Activated T-cell treated with anti-CD3 and anti-CD28 coated beads, Interleukin-2, amount 50 U/mL, for 1 hour (primary cell): ENCODE measurements at regions not wholly inside any gene's neighbourhood (a gene's known extent, or its start where the extent isn't known, plus 50 kb on each side); places are given as distances from the start of the nearest gene placed in this dataset.
"Not testable (repeated sequence)": the region's sequence is repeated elsewhere in the genome, so short reads cannot be mapped to it uniquely, and the experiment has no call there.

Experiments used
- DNase-seq: peaks from one replicate; pipeline ENCODE4 v3.0.0-alpha.2; 2020

DNA sequence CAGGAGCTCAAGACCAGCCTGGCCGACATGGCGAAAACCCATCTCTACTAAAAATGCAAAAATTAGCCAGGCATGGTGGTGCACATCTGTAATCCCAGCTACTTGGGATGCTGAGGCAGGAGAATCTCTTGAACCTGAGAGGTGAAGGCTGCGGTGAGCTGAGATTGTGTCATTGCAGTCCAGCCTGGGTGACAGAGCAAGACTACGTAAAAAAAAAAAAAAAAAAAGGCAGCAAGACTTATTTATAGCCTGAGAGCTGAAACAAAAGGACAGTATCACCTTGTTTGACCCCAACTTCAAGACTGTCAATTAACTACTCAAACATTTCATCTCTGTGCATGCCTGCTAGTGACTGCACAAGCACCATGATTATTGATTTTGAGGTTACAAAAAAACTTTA, 478.9 kb upstream of the GBE1 start:
- DNase-seq: no peak

DNA sequence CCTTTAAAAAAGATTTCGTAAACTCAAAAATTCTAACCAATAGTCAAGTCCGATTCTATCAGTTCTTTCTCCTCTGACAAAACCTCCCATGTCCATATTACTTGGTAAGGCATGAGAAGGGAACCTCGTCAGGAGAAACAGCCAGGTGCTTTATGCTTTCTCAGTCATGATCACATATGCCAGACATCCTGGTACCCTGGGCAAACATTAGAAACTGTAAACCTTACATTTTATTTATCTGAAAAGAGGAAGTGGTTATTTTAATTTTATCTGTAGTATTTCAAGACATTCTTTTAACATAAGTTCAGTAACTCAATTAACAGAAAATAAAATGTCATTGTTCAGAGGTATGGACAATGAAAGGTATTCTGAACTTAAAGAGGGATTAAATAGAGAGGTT, 474.8 kb upstream of the GBE1 start:
- no peak for DNase-seq

DNA sequence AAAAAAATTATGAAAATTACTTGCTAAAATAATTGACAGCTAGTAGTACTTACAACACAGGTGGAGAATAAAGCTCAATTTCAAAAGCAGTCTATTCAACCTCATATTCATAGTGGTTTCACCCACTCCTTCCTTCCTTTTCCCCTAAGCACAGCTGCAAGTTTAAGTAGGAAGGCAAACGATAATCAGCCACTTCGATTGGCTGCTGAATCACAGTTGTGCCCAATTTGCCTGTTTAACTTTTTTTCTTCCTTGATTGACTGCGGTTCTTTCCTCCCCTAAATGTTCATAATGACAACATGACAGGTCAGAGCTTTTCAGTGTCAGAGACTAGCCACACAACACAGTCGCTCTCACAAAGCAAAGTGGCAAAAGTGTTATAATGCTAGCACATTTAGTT, 468.0 kb upstream of the GBE1 start:
- DNase-seq: no peak

DNA sequence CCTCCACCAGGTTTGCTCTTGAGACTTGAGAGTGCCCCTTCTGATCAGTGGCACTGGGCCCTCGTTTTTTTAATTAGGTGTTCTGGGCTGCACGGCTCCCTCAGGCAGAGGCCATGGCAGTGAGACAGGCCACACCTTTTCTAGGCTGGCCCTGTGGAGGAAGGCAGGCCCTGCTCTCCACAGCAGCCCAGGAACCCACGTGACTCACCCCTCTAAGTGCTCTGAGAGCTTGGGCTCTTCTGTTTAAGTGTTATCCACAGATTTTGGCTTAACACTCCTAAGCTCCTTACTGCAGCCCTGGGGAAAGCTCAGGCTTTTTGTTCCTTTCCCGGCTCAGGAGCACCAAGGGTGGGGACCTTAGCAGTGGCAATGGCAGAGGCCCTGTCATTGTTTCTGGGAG, 463.2 kb upstream of the GBE1 start:
- no peak for DNase-seq

DNA sequence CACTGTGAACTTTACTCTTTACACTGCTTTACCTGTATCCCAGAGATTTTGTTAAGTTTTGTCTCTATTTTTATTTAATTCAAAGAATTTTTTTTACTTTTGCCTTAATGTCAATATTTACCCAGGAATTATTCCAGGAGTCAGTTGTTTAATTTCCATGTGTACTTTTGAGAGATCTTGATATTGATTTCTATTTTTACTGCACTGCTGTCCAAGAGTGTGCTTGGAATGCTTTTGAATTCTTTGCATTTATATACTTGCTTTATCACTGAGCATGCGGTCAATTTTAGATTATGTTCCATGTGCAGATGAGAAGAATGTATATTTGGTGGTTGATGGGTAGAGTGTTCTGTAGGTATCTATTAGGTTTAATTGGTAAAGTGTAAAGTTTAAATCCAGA, 461.0 kb upstream of the GBE1 start:
- no peak for DNase-seq

DNA sequence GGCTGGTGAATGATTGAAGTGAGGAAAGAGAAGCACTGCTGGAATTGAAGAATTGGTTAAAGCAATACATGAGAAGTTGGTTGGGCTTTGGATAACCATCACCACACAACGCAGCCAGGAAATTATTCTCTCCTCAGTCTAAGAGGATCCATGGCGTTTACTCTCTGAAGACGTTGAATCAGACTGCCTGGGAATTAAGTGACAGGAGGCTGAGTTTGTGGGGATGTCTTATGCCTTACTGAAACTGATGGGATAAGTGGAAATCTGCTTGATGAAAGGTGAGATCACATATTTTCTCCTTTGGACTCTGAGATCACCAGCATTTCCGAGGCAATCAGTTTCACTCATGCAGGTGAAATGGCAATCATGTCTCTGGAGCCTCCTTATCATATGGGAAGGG, 456.1 kb upstream of the GBE1 start:
- no peak for DNase-seq

DNA sequence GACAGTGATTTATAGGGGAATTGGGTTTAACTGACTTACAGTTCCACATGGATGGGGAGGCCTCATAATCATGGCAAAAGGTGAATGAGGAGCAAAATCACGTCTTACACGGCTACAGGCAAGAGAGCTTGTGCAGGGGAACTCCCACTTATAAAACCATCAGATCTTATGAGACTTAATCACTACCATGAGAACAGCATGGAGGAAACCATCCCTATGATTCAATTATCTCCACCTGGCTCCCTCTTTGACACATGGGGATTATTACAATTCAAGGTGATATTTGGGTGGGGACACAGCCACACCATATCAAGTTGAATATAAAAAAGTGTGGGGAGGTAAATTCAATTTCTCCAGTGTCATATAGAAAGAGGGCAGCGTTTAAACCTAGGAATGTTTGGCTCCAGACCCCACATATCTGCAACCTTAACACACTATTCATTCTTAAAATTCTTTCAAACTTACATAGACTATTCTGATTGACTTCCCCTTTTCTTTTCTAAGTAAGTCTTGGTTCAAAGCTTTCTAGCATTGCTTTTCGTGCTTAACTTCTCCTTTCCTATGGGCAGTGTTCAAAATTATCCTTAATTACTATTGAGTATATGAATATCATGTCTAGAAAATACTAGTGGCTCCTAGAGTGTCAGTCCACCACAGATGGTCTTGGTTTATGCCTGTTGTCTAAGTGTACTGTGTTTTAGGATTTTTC, 446.7 kb upstream of the GBE1 start:
- DNase-seq: no peak

DNA sequence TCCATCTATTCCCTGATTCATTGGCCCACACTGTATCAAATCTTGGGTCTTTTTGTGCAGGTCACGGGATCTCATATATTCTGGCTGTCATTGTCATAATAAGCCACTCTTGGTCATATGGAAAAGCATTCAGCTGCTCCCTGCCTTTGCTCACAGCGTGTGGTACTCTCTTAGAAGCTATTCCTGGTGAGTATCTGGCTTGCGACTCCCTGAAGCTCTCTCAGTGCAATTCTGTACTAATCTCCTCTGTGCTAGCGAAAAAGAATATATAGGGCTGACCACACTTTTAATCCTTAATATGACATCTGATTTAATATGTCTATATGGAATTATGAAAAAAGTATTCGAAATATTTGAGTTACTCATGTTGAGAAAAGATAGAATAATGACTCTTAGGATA, 440.8 kb upstream of the GBE1 start:
- no peak for DNase-seq

DNA sequence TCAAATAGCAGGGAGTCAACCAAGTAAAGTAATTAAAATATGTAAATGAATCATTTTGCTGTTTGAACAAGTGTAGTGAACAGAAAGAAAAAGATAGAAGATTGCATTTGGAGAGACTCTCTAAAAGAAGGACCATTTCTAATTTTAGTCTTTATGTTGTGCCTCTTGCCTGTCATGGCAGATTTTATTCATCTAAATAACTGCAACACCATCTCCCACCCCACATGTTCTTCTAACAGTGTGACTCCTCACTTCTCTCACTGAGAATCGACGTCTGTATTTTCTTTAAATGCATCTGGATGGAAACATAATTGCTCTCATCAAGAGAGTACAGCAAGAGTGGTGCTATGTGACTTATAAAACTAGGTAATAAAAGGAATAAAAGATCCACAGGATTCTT, 439.9 kb upstream of the GBE1 start:
- DNase-seq: no peak

DNA sequence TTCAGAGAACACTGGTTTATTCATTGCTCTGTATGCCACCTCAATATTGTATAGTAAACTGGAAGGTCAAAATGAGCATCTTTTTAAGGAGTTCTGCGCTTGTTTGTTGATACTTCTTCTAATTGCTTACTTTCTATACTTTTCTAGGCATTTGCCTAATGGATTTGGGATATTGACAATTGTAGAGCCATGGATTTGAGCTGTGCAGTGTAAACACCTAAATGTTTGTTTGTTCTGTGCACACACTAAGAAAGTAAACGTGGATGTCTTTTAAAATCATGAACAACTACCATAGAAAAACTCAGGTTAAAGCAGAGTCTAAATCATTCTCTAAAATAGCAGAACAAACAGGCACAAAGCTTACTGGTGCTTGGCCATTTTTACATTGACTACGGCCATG, 436.6 kb upstream of the GBE1 start:
- no peak for DNase-seq

DNA sequence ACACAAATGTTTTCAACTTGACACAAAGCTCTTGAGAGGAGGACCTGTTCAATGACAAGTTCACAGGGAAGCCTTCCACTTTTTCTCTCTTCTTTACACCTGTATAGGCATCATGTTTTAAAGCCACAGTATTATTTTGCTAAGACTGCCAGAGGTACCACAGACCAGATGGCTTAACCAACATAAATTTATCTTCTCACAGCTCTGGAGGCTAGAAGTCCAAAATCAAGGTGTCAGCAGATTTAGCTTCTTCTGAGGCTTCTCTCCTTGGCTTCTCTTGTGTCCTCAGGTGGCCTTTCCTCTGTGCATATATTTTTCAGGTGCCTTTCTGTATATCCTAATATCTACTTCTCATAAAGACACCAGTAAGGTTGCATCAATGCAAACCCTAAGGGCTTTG, 435.2 kb upstream of the GBE1 start:
- DNase-seq: no peak

DNA sequence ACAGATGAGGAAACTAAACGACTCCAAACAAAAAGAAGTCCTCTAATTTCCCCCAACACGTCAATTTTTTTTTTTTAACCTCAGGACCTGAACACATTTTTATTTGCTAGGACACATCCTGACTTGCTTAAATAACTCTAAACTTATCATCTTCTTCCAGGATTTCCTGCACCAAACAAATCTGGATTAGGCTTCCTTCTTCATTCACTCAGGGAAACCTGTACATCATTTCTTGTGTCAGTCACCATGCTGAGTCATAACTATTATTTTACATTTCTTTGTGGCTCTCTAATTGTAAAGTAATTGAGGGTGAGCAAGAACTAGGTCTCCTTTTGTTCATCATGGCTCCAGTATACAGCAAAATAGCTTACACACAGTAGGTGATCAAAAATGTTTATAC, 433.4 kb upstream of the GBE1 start:
- DNase-seq: no peak

DNA sequence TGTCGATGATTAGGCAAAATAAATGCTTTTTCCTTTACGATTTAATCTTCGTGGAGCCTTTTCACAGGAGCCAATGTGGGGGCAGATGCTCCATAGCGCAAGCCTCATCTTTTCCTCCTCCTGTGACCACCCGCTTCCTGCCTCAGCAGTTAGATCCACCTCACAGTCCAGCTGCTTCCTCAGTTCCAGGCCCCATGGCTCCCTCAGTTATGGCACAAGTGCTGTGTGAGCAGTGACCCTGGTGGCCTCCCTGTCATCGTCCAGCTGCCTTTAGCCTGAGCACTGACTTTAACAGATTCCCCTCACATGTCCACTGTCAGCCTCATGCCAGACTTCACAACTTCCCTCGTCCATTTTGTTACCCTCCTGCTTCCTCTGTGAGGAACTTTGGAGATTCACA, 424.6 kb upstream of the GBE1 start:
- no peak for DNase-seq

DNA sequence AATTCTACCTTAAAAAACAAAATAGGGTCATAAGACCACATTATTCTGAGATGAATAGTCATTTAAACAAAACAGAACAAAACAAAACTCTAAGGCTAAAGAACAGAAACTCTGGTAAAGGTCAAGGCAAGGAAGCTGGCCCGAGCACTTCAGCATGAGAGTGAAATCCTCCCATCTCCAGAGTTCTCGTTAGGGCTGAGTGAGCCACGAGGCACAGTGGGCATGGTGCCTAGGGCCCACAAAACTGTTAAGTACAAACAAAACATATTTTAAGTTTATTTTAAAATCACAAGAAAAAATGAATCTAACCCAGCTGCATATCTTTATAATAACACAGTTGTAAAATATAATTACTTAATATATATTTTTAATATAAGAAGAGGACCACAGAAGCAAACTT, 417.8 kb upstream of the GBE1 start:
- no peak for DNase-seq

DNA sequence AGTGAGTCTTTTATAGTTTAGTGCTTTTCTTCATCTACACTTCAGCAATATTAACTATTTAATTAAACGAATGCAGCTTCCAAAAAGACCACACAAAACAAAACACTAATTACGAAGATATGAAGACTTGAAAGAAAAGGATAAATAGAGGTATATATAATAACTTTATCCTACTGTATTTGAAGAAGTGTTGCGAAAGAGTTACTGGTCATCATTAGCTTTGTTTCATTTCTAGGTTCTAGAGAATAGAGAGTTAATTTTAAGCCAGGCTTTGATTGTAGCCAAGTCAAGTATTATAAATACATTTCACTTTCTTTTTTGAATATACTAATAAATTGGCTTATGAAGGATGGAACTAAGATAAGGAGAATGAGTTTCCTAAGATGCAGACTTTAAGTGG, 416.8 kb upstream of the GBE1 start:
- DNase-seq: no peak

DNA sequence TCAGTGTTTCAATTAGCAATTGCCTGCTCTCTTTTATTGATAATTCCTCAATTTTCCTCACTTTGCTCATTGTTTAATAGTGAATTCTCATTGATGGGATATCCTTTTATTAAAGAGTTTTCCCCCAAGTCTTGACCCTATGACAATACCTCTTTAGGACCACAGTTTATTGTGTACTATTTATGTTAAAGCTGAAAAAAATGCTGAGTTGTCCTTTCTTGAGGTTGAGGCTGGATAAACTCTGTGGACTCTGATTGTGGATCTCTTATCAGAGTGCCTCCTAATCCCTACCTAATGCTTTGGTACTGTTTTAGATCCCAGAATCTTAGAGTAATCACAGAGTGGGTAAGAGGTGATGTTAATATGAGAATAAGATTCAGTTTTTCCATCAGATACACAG, 416.3 kb upstream of the GBE1 start:
- no peak for DNase-seq

DNA sequence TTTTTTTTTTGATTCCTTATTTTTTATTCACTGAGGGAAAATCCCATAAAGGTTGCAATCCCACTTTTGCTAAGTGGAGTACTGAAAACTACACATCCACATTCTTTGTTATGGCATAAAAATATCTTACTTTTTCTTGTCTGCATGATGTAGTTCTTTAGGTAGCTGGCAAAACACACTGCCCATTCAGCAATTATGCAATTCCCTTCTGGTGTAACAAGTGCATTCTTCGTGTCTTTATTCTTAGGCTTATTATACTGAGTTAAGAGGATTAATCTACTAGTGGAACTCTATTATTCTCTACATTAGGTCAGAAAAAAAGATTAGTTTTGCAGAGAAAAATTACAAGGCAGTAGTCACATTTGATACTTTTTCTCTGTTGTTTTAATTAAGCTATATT, 403.8 kb upstream of the GBE1 start:
- no peak for DNase-seq

DNA sequence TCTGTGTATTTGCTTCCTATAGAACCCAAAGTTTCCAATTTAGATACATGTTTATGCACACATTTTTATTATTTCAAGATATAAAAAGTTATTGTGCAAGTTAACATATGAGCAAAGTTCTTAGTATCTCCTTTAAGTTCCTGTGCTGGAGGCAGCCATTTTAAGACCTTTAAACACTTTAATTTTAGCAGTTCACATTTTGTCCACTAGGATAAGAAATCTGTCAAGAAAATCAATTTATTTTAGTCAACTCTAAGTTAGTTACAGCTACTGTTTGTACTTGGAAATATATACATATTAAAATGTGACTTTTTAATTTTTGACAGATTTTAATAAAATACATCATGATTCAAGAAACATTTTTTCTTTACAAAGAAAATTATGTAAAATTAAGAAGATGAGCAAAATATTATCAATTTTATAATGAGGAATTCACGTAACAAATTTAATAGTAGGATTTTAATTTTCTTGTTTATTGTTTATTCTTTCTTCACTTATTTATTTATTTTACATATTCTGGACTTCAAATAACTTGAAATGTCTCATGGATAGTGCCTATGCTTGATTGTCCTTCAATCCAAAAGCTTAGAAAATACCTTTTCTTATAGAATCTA, 402.6 kb upstream of the GBE1 start:
- DNase-seq: no peak

DNA sequence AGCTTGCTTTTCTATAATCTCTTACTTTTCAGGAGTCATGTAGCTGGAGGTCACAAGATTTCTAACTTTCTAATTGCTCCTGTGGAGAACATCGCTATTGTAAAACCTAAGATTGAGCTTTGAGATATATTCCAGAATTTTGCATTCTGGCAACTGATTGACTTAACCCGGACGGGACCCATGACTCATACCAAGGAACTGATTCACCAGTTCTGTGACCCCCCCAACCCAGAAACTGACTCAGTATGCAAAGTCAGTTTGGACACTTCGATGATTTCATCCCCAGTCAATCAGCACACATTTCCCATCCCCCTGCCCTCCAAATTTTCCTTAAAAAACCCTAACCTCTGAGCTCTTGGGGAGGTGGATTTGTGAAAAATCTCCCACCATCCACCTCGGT, 396.5 kb upstream of the GBE1 start:
- DNase-seq: no peak

DNA sequence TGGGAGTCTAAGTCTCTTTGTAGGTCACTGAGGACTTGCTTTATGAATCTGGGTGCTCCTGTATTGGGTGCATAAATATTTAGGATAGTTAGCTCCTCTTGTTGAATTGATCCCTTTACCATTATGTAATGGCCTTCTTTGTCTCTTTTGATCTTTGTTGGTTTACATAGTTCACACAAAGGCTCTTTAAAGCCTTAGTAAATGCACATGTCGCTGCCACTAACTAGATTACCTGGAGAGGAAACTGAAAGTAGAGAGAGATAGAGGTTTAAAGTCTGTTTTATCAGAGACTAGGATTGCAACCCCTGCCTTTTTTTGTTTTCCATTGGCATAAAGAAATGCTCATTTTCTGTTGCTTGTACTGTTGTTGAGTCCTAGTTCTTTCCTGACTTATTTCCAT, 392.4 kb upstream of the GBE1 start:
- not testable (repeated sequence) for DNase-seq

DNA sequence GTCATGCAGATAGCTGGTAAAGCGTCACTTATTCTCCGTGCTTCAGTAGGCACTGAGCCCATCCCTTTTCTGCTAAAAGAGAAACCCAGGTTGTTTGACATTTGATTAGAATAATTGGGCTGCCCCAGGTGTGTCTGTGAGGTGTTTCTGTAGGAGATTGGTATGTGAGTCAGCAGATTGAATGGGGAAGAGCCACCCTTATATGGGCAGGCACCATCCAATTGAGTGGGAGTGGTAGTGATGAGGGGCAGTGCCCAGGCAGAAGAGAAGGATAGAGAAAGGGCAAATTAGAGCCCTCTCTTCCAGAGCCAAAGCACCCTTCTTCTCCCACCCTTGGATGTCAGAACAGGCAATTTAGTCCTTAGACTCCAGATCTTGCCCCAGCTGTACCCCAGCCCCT, 384.3 kb upstream of the GBE1 start:
- DNase-seq: no peak

DNA sequence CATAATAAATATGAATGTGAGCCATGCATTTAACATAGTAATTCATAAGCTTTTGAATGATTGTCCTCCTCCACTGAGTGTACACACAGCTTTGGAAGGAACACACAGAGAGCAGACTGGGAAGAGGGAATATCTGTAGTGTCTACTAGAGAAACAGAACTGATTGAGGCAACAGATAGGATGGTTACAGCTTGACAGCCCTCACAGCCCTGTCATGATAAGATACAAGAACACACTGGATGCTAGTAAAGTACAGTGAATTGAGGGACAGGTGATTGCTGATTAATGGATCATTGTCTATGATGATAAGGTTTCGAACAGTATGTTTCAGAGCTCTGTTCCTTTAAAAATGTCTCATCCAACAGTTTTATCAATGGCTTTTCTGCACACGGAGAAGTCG, 383.4 kb upstream of the GBE1 start:
- no peak for DNase-seq

DNA sequence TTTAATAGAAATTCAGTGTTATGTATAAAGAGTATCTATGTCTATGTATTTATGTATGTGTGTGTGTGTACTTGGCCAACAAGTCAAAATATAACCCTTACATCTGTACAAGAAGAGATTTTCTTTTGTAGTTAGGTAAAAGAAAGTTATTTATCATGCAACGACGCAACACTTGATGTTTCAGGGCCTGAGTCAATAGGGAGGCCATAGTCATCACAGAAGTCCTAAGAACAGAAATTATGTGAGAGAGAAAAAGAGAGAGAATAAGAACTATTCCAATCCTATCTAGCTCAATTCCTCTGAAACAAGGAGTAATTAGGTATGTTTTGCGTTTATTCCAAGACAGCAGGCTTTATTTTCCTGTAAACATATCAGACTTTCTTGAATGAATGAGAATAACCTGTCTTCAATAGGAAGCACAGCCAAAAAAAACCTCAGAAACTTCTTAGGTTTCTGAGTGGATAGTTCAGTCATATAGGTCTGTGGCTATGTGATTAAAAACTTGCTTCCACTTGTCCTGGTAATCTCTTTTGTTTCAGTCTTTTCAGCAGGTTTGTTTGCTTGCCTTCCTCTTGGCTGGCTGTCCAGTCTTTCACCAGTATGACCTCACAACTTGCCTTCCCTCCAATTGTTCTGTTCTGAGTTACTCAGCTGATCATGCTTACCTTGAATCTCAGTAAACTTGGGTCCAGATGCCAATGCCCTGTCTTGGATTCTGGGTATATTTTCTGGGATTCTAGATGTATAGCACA, 382.4 kb upstream of the GBE1 start:
- no peak for DNase-seq

DNA sequence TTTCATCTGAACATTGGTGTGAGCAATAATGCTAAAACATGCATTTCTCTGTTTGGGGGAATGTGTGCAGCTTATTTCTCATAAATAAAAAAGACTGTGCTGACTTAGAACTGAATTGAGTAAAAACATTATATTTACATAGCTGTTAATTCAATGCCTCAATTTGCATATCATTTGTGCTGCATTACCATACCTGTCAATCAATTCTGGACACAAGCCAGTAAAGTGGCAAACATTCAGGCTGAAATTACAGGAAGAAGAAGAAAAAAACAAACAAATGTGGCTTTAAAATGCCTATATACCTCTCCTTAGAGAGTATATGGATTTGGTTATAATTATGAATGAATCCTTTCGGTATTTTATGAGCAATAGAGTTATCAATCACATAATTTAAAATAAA, 380.1 kb upstream of the GBE1 start:
- no peak for DNase-seq

DNA sequence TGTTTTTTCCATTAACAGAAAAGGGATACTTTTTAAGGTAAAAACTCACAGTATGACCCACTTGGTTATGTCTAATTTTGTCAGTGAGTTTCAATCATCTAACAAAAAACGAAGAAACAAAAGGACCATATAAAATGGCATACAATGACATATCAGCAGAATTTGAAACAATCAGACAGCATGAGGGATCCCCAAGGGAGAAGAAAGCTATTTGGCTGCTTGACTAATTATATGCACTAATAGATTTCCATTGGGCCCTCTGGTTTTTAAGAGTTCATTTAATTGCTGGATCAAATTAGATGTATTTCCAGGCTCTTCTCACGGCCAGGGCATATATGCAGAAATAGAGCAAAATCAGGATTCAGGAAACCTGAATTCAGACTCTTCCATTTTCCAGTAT, 376.4 kb upstream of the GBE1 start:
- DNase-seq: no peak
